ENCODE measurements at regions not wholly inside any gene's neighbourhood (a gene's known extent, or its start where the extent isn't known, plus 50 kb on each side); places are given as distances from the start of the nearest gene placed in this dataset.
"Not testable (repeated sequence)": the region's sequence is repeated elsewhere in the genome, so short reads cannot be mapped to it uniquely, and the experiment has no call there.

- DNase-seq (ENCODE audit: low spot score), result no peak
Measured at GRCh38 chr20:53818457-53819177, 225.0 kb upstream of the ZNF217 start.

- not testable (repeated sequence) for DNase-seq (ENCODE audit: low spot score)
Measured at GRCh38 chr20:53817513-53817912, 223.9 kb upstream of the ZNF217 start.

- no peak for DNase-seq (ENCODE audit: low spot score)
Measured at GRCh38 chr20:53816872-53817398, 223.3 kb upstream of the ZNF217 start.

- no peak for DNase-seq (ENCODE audit: low spot score)
Measured at GRCh38 chr20:53815509-53815908, 221.9 kb upstream of the ZNF217 start.

- DNase-seq (ENCODE audit: low spot score), result no peak
Measured at GRCh38 chr20:53814060-53814459, 220.4 kb upstream of the ZNF217 start.

- DNase-seq (ENCODE audit: low spot score), result no peak
Measured at GRCh38 chr20:53813636-53814035, 220.0 kb upstream of the ZNF217 start.

- DNase-seq (ENCODE audit: low spot score), result no peak
Measured at GRCh38 chr20:53811577-53811976, 217.9 kb upstream of the ZNF217 start.

GRCh38 chr20:53810661-53811355, 217.2 kb upstream of the ZNF217 start:
- no peak for DNase-seq (ENCODE audit: low spot score)

GRCh38 chr20:53809728-53810365, 216.2 kb upstream of the ZNF217 start:
- DNase-seq (ENCODE audit: low spot score), result no peak

GRCh38 chr20:53809217-53809616, 215.6 kb upstream of the ZNF217 start:
- DNase-seq (ENCODE audit: low spot score), result no peak

- no peak for DNase-seq (ENCODE audit: low spot score)
Measured at GRCh38 chr20:53808733-53809132, 215.1 kb upstream of the ZNF217 start.

- not testable (repeated sequence) for DNase-seq (ENCODE audit: low spot score)
Measured at GRCh38 chr20:53808302-53808701, 214.7 kb upstream of the ZNF217 start.

GRCh38 chr20:53806683-53807401, 213.2 kb upstream of the ZNF217 start:
- no peak for DNase-seq (ENCODE audit: low spot score)

GRCh38 chr20:53805895-53806384, 212.3 kb upstream of the ZNF217 start:
- DNase-seq (ENCODE audit: low spot score), result no peak

GRCh38 chr20:53804920-53805894, 211.6 kb upstream of the ZNF217 start:
- DNase-seq (ENCODE audit: low spot score), result no peak

- DNase-seq (ENCODE audit: low spot score), result not testable (repeated sequence)
Measured at GRCh38 chr20:53804308-53804707, 210.7 kb upstream of the ZNF217 start.

- DNase-seq (ENCODE audit: low spot score), result no peak
Measured at GRCh38 chr20:53803492-53804155, 210.0 kb upstream of the ZNF217 start.

- DNase-seq (ENCODE audit: low spot score), result no peak
Measured at GRCh38 chr20:53801609-53802370, 208.2 kb upstream of the ZNF217 start.

- DNase-seq (ENCODE audit: low spot score), result no peak
Measured at GRCh38 chr20:53800883-53801604, 207.4 kb upstream of the ZNF217 start.
